ENCODE measurements at regions not wholly inside any gene's neighbourhood (a gene's known extent, or its start where the extent isn't known, plus 50 kb on each side); places are given as distances from the start of the nearest gene placed in this dataset.

DNA sequence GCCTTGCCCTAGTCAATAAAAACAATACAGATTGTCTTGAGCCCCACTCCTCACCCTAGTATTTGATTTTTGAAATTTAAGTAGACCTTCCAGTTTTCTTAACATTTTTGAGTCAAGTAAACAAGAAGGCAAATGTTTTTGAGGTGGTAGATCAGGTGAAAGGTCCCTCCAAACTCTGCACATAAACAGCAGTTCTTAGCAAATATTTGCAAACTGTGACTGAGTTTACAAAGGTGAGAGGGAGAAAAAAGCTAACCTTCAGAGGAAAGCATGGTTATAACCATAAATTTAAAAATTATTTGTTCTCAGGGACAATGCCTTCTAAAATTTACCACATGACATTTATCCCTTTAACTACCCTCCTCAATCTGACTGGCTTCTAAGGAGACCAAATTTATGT, 84.6 kb upstream of the PCDH17 start:
- Histone ChIP-seq H3K9me2 (ENCODE audit: insufficient read depth) (no peaks in the 10 kb centered on the region), H3K79me2 (ENCODE audit: insufficient read depth, low read length) (no peaks in the 10 kb centered on the region), H3K9ac (ENCODE audit: low read length) (no peak overlapping the region), H3K4me1 (ENCODE audit: control insufficient read depth in 1 of 2, insufficient read depth in 2 of 2, low read length in 2 of 2) (no peaks in the 10 kb centered on the region), H3K9me3 (ENCODE audit: control insufficient read depth in 1 of 2, insufficient read depth in 1 of 2, low read depth in 1 of 2, low read length in 2 of 2) (peaks cover 4 to 17% of the 10 kb centered on the region in 2 experiments; a peak in 2 of 4 replicates), H3K27ac (ENCODE audit: low read depth, low read length) (no peak overlapping the region), H2AFZ (ENCODE audit: low read depth, low read length, poor library complexity, severe bottlenecking) (no peak overlapping the region), H3K4me2 (ENCODE audit: low read length) (no peak overlapping the region), H4K20me1 (ENCODE audit: insufficient read depth) (no peaks in the 10 kb centered on the region), H3K27me3 (ENCODE audit: insufficient read depth, low read length) (no peaks in the 10 kb centered on the region), H3K36me3 (ENCODE audit: control insufficient read depth in 1 of 2, insufficient read depth in 2 of 2, low read length in 2 of 2) (no peaks in the 10 kb centered on the region), H3K4me3 (replicated peaks in 1 of 2; ENCODE audit: low read depth in 1 of 2, low read length in 2 of 2) (no peak overlapping the region)
- ATAC-seq (no peak), DNase-seq (ENCODE audit: low read depth, low spot score) (no peak)
- no peak for TF ChIP-seq SRF (IDR thresholded peaks at IDR 0.05; ENCODE audit: low read depth)
- TF ChIP-seq POLR2A (IDR thresholded peaks at IDR 0.05; ENCODE audit: borderline replicate concordance, extremely low read depth, insufficient read depth, insufficient read length), result no peak
- TF ChIP-seq EZH2phosphoT487 (IDR thresholded peaks at IDR 0.05; ENCODE audit: borderline replicate concordance), result no peak
- TF ChIP-seq, protein P1, sequence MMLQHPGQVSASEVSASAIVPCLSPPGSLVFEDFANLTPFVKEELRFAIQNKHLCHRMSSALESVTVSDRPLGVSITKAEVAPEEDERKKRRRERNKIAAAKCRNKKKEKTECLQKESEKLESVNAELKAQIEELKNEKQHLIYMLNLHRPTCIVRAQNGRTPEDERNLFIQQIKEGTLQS (IDR thresholded peaks at IDR 0.05), result no peak
- TF ChIP-seq RAD21 (IDR thresholded peaks at IDR 0.05; ENCODE audit: low read depth), result no peak
- TF ChIP-seq TCF7L2 (IDR thresholded peaks at IDR 0.05; ENCODE audit: borderline replicate concordance, extremely low read depth, insufficient read depth, insufficient read length), result no peak
- ChIA-PET CTCF (no interaction called here), RAD21 (ENCODE audit: low non-redundant PET in 1 of 2, low total read pairs in 2 of 2, uncharacterized antibody in 2 of 2, unreplicated experiment in 2 of 2) (no interaction called here), POLR2A (no interaction called here)
- intact Hi-C loops (cut with micrococcal nuclease), result no loop called here
- BruUV-seq (replicated peaks), result no TSS peak

DNA sequence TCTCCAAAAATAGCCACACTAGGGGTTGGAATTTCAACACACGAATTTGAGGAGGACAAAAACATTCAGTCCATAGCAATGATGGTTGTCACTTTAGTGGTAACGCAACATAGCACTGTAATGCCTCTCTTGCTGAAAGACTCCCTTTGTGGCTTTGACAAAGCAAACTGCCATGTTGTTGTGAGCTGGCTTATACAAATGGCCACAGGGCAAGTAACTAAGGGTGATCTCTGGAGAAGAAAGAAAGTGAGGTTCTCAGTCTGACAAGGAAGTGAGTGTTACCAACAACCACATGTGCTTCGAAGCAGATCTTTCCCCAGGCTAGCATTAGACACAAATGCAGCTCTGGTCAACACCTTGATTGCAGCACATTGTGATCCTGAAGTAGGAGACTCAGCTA, 79.1 kb upstream of the PCDH17 start:
- ATAC-seq, result no peak
- peaks cover 8 to 9% of the 10 kb centered on the region in 2 experiments; a peak in 3 of 4 replicates for H3K9me3 ChIP-seq (ENCODE audit: control insufficient read depth in 1 of 2, insufficient read depth in 1 of 2, low read depth in 1 of 2, low read length in 2 of 2)
- TF ChIP-seq CEBPB (IDR thresholded peaks at IDR 0.05; ENCODE audit: low read depth), result no peak
- no peak for TF ChIP-seq JUND (IDR thresholded peaks at IDR 0.05)
- no peak for TF ChIP-seq ZNF274 (IDR thresholded peaks at IDR 0.05; ENCODE audit: low read depth, low read length)
- TF ChIP-seq YY1 (IDR thresholded peaks at IDR 0.05; ENCODE audit: extremely low read depth, insufficient replicate concordance, low read depth, low read length), result no peak
- TF ChIP-seq, protein P1 (IDR thresholded peaks at IDR 0.05), result no peak
- TF ChIP-seq TCF7L2 (IDR thresholded peaks at IDR 0.05; ENCODE audit: borderline replicate concordance, extremely low read depth, insufficient read depth, insufficient read length), result no peak
- TF ChIP-seq CBX3 (IDR thresholded peaks at IDR 0.05; ENCODE audit: low read depth), result no peak
- TF ChIP-seq EGR1 (IDR thresholded peaks at IDR 0.05; ENCODE audit: low read depth), result no peak
- TF ChIP-seq EZH2 (IDR thresholded peaks at IDR 0.05), result no peak
- TF ChIP-seq SIN3A (IDR thresholded peaks at IDR 0.05; ENCODE audit: low read depth), result no peak
- no peak for TF ChIP-seq ZFX (IDR thresholded peaks at IDR 0.05)
- TF ChIP-seq ELF1 (IDR thresholded peaks at IDR 0.05; ENCODE audit: borderline replicate concordance, low read depth), result no peak
- TF ChIP-seq, protein P2, sequence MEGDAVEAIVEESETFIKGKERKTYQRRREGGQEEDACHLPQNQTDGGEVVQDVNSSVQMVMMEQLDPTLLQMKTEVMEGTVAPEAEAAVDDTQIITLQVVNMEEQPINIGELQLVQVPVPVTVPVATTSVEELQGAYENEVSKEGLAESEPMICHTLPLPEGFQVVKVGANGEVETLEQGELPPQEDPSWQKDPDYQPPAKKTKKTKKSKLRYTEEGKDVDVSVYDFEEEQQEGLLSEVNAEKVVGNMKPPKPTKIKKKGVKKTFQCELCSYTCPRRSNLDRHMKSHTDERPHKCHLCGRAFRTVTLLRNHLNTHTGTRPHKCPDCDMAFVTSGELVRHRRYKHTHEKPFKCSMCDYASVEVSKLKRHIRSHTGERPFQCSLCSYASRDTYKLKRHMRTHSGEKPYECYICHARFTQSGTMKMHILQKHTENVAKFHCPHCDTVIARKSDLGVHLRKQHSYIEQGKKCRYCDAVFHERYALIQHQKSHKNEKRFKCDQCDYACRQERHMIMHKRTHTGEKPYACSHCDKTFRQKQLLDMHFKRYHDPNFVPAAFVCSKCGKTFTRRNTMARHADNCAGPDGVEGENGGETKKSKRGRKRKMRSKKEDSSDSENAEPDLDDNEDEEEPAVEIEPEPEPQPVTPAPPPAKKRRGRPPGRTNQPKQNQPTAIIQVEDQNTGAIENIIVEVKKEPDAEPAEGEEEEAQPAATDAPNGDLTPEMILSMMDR (IDR thresholded peaks at IDR 0.05 in 2 of 3, conservative IDR thresholded peaks at IDR 0.05 in 1 of 3; ENCODE audit: borderline replicate concordance in 1 of 3, insufficient read depth in 1 of 3, low read depth in 2 of 3, low read length in 2 of 3), result no peak
- TF ChIP-seq, protein P3, sequence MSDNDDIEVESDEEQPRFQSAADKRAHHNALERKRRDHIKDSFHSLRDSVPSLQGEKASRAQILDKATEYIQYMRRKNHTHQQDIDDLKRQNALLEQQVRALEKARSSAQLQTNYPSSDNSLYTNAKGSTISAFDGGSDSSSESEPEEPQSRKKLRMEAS (IDR thresholded peaks at IDR 0.05), result no peak

More for the DNA sequence above, 79.1 kb upstream of the PCDH17 start:
- Histone ChIP-seq H4K20me1 (ENCODE audit: insufficient read depth) (no peaks in the 10 kb centered on the region), H3K9ac (ENCODE audit: low read length) (no peak overlapping the region), H3K4me3 (replicated peaks in 1 of 2; ENCODE audit: low read depth in 1 of 2, low read length in 2 of 2) (no peak overlapping the region), H3K4me1 (ENCODE audit: control insufficient read depth in 1 of 2, insufficient read depth in 2 of 2, low read length in 2 of 2) (no peaks in the 10 kb centered on the region), H3K4me2 (ENCODE audit: low read length) (no peak overlapping the region), H3K9me2 (ENCODE audit: insufficient read depth) (no peaks in the 10 kb centered on the region), H3K79me2 (ENCODE audit: insufficient read depth, low read length) (no peaks in the 10 kb centered on the region), H3K27ac (ENCODE audit: low read depth, low read length) (no peak overlapping the region), H2AFZ (ENCODE audit: low read depth, low read length, poor library complexity, severe bottlenecking) (no peak overlapping the region), H3K36me3 (ENCODE audit: control insufficient read depth in 1 of 2, insufficient read depth in 2 of 2, low read length in 2 of 2) (no peaks in the 10 kb centered on the region), H3K27me3 (ENCODE audit: insufficient read depth, low read length) (no peaks in the 10 kb centered on the region)
- ChIA-PET POLR2A (no interaction called here), CTCF (no interaction called here), RAD21 (ENCODE audit: low non-redundant PET in 1 of 2, low total read pairs in 2 of 2, uncharacterized antibody in 2 of 2, unreplicated experiment in 2 of 2) (no interaction called here)
- no TSS peak for BruUV-seq (replicated peaks)
- intact Hi-C loops (cut with micrococcal nuclease), result no loop called here
- DNase-seq (ENCODE audit: low read depth, low spot score), result no peak
